Neural cell (in vitro differentiated cells): ENCODE measurements at regions not wholly inside any gene's neighbourhood (a gene's known extent, or its start where the extent isn't known, plus 50 kb on each side); places are given as distances from the start of the nearest gene placed in this dataset.

Experiments
- H2AFZ ChIP-seq: fragments of 200-600, 300-800 bp; sonication (generic), shearing (Covaris generic); 2 replicates; pipeline ENCODE4 v1.6.0; 2014; ENCODE audit warnings: low read depth, mild to moderate bottlenecking, antibody characterized with exemption, low read length, moderate library complexity
- H3F3A ChIP-seq: fragments of 200-600 bp; shearing (Covaris generic); 2 replicates; pipeline ENCODE4 v1.6.1; 2016; ENCODE audit warnings: mild to moderate bottlenecking, moderate library complexity, mixed read lengths, antibody characterized with exemption, low read length; ENCODE audit not compliant: insufficient read depth, poor library complexity, severe bottlenecking
- H3K27ac ChIP-seq: fragments of 200-600, 300-800 bp; sonication (generic), shearing (Covaris generic); 2 replicates; pipeline ENCODE4 v1.5.1; 2014; ENCODE audit warnings: mild to moderate bottlenecking, low read length, moderate library complexity
- H3K27me3 ChIP-seq: fragments of 300-800, 200-600 bp; sonication (generic), shearing (Covaris generic); 2 replicates; pipeline ENCODE4 v1.6.0; 2014; ENCODE audit warnings: mild to moderate bottlenecking, low read depth, low read length, moderate library complexity; ENCODE audit not compliant: insufficient read depth
- H3K36me3 ChIP-seq: fragments of 300-800, 200-600 bp; sonication (generic), shearing (Covaris generic); 2 replicates; pipeline ENCODE4 v1.5.1; 2014; ENCODE audit warnings: mild to moderate bottlenecking, antibody characterized with exemption, low read length, moderate library complexity; ENCODE audit not compliant: insufficient read depth
- H3K4me2 ChIP-seq: fragments of 300-800, 200-600 bp; sonication (generic), shearing (Covaris generic); 2 replicates; pipeline ENCODE4 v1.6.0; 2014; ENCODE audit warnings: mild to moderate bottlenecking, low read length
- H3K4me3 ChIP-seq: fragments of 300-800, 200-600 bp; sonication (generic), shearing (Covaris generic); 2 replicates; pipeline ENCODE4 v1.5.1; 2014; ENCODE audit warnings: mild to moderate bottlenecking, low read length, moderate library complexity
- H3K79me2 ChIP-seq: fragments of 200-600 bp; shearing (Covaris generic); replicated peaks from 2 replicates; pipeline ENCODE4 v1.6.0; 2014; ENCODE audit warnings: mild to moderate bottlenecking, low read length, moderate library complexity; ENCODE audit not compliant: insufficient read depth
- H3K9ac ChIP-seq: fragments of 300-800, 200-600 bp; sonication (generic), shearing (Covaris generic); 2 replicates; pipeline ENCODE4 v1.6.1; 2016; ENCODE audit warnings: mild to moderate bottlenecking, low read length, mixed read lengths
- H3K9me2 ChIP-seq: fragments of 200-600 bp; shearing (Covaris generic); 2 replicates; pipeline ENCODE4 v1.6.1; 2016; ENCODE audit warnings: mild to moderate bottlenecking, low read length, mixed read lengths; ENCODE audit not compliant: insufficient read depth
- H3K9me3 ChIP-seq: fragments of 200-600, 300-800 bp; sonication (generic), shearing (Covaris generic); 2 replicates; pipeline ENCODE4 v1.6.1; 2016; ENCODE audit warnings: mild to moderate bottlenecking, mixed run types, low read length, moderate library complexity, mixed read lengths
- H4K20me1 ChIP-seq: fragments of 200-600 bp; shearing (Covaris generic); 2 replicates; pipeline ENCODE4 v1.6.1; 2016; ENCODE audit warnings: mild to moderate bottlenecking, mixed run types; ENCODE audit not compliant: insufficient read depth
- EP300 ChIP-seq: fragments of 450-650 bp; conservative IDR thresholded peaks from 2 replicates; pipeline ENCODE4 v1.6.1; 2014; ENCODE audit warnings: antibody characterized with exemption, mild to moderate bottlenecking, moderate library complexity; ENCODE audit not compliant: poor library complexity, severe bottlenecking
- EZH2 ChIP-seq: fragments of 200-600, 300-800 bp; shearing (Covaris generic), sonication (generic); IDR thresholded peaks from 2 replicates; pipeline ENCODE4 v1.6.1; 2014; ENCODE audit warnings: antibody characterized with exemption, low read length, borderline replicate concordance, mild to moderate bottlenecking; ENCODE audit not compliant: insufficient read depth, poor library complexity, severe bottlenecking
- MXI1 ChIP-seq: fragments of 450-650 bp; conservative IDR thresholded peaks from 2 replicates; pipeline ENCODE4 v1.6.1; 2014; ENCODE audit warnings: antibody characterized with exemption, mild to moderate bottlenecking; ENCODE audit not compliant: poor library complexity, severe bottlenecking
- POLR2AphosphoS5 ChIP-seq: IDR thresholded peaks from 2 replicates; pipeline ENCODE4 v1.6.1; 2012
- RAD21 ChIP-seq: fragments of 450-650 bp; conservative IDR thresholded peaks from 2 replicates; pipeline ENCODE4 v1.6.1; 2014; ENCODE audit warnings: antibody characterized with exemption, mild to moderate bottlenecking, moderate library complexity
- REST ChIP-seq: IDR thresholded peaks from 2 replicates; pipeline ENCODE4 v1.6.1; 2012; ENCODE audit warnings: borderline replicate concordance
- SMC3 ChIP-seq: fragments of 450-650 bp; conservative IDR thresholded peaks from 2 replicates; pipeline ENCODE4 v1.6.1; 2014; ENCODE audit warnings: antibody characterized with exemption, mild to moderate bottlenecking, moderate library complexity; ENCODE audit not compliant: poor library complexity
- TAF1 ChIP-seq: IDR thresholded peaks from 2 replicates; pipeline ENCODE4 v1.6.1; 2012; ENCODE audit warnings: low read depth
- TF ChIP-seq, protein P1 (sequence below): fragments of 450-650 bp; IDR thresholded peaks from 2 replicates; pipeline ENCODE4 v1.5.1; 2014; ENCODE audit warnings: antibody characterized with exemption, mild to moderate bottlenecking, moderate library complexity; ENCODE audit not compliant: poor library complexity, severe bottlenecking

DNA sequence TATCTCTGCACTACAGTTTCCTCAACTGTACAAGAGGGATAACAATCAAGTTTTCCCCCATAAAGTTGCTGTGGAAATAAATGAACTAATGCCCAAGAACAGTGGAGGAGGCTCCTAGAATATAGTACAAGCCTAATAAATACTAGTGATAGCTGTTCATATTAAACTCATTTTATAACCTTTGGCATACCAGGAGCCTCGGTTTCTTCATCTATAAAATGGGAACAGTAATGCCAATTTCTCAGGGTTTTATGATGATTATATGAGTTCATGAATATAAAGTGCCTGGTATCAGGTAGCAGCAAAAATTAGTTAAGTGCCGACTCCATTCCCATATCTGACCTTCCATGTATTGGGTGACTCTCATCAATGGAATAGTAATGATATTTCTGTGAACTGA, 311.1 kb upstream of the MAF start:
- H3K79me2 ChIP-seq = no peaks in the 10 kb centered on the region
- no peaks in the 10 kb centered on the region for H3K27me3 ChIP-seq
- TF ChIP-seq, protein P1, sequence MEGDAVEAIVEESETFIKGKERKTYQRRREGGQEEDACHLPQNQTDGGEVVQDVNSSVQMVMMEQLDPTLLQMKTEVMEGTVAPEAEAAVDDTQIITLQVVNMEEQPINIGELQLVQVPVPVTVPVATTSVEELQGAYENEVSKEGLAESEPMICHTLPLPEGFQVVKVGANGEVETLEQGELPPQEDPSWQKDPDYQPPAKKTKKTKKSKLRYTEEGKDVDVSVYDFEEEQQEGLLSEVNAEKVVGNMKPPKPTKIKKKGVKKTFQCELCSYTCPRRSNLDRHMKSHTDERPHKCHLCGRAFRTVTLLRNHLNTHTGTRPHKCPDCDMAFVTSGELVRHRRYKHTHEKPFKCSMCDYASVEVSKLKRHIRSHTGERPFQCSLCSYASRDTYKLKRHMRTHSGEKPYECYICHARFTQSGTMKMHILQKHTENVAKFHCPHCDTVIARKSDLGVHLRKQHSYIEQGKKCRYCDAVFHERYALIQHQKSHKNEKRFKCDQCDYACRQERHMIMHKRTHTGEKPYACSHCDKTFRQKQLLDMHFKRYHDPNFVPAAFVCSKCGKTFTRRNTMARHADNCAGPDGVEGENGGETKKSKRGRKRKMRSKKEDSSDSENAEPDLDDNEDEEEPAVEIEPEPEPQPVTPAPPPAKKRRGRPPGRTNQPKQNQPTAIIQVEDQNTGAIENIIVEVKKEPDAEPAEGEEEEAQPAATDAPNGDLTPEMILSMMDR = no peak
- no peak for TF ChIP-seq MXI1
- no peak for TF ChIP-seq EZH2
- no peak for TF ChIP-seq REST
- TF ChIP-seq SMC3 = no peak
- no peak for TF ChIP-seq RAD21
- TF ChIP-seq TAF1 = no peak
- TF ChIP-seq POLR2AphosphoS5 = no peak
- TF ChIP-seq EP300 = no peak
- H3K9me2 ChIP-seq = no peaks in the 10 kb centered on the region
- H3K9ac ChIP-seq = no peak overlapping the region
- no peak overlapping the region for H2AFZ ChIP-seq
- no peaks in the 10 kb centered on the region for H4K20me1 ChIP-seq
- no peaks in the 10 kb centered on the region for H3K36me3 ChIP-seq
- no peak overlapping the region for H3K27ac ChIP-seq
- no peaks in the 10 kb centered on the region for H3F3A ChIP-seq
- H3K4me3 ChIP-seq = no peak overlapping the region
- H3K4me2 ChIP-seq = no peak overlapping the region
- no peaks in the 10 kb centered on the region for H3K9me3 ChIP-seq

GRCh38 chr16:79909571-79909970, 309.0 kb upstream of the MAF start:
- no peaks in the 10 kb centered on the region for H3K36me3 ChIP-seq
- H3F3A ChIP-seq = no peaks in the 10 kb centered on the region
- no peaks in the 10 kb centered on the region for H3K9me2 ChIP-seq
- H3K9ac ChIP-seq = no peak overlapping the region
- no peak overlapping the region for H3K4me3 ChIP-seq
- no peaks in the 10 kb centered on the region for H3K79me2 ChIP-seq
- no peaks in the 10 kb centered on the region for H4K20me1 ChIP-seq
- no peak for TF ChIP-seq RAD21
- TF ChIP-seq MXI1 = peak; percentile 4
- TF ChIP-seq POLR2AphosphoS5 = no peak
- no peak for TF ChIP-seq TAF1
- peak; percentile 24 for TF ChIP-seq REST
- no peak overlapping the region for H2AFZ ChIP-seq
- H3K27me3 ChIP-seq = no peaks in the 10 kb centered on the region
- H3K4me2 ChIP-seq = no peak overlapping the region
- H3K9me3 ChIP-seq = no peaks in the 10 kb centered on the region
- no peak overlapping the region for H3K27ac ChIP-seq
